ENCODE measurements at regions not wholly inside any gene's neighbourhood (a gene's known extent, or its start where the extent isn't known, plus 50 kb on each side); places are given as distances from the start of the nearest gene placed in this dataset.

DNA sequence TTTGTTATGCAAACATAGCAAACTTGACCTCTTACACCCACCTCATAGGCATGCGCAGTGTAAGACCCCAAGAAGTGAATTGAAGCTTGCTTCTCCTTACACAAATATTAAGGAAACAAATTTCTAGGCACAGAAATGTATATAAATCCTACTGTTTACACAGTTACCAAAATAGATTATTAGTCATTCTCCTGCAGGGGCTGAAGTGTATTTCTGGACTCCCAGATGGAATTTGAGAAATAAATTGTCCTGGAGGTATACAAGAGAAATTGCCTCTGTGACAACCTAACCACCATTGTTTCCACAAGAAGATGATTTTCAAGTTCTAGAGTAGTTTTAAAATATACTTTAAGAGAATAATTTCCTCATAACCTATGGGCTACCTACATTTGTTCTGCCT is 656.0 kb upstream of the MDGA2 start:
- TF ChIP-seq EP300 (IDR thresholded peaks at IDR 0.05) = no peak
- TF ChIP-seq, protein P1, sequence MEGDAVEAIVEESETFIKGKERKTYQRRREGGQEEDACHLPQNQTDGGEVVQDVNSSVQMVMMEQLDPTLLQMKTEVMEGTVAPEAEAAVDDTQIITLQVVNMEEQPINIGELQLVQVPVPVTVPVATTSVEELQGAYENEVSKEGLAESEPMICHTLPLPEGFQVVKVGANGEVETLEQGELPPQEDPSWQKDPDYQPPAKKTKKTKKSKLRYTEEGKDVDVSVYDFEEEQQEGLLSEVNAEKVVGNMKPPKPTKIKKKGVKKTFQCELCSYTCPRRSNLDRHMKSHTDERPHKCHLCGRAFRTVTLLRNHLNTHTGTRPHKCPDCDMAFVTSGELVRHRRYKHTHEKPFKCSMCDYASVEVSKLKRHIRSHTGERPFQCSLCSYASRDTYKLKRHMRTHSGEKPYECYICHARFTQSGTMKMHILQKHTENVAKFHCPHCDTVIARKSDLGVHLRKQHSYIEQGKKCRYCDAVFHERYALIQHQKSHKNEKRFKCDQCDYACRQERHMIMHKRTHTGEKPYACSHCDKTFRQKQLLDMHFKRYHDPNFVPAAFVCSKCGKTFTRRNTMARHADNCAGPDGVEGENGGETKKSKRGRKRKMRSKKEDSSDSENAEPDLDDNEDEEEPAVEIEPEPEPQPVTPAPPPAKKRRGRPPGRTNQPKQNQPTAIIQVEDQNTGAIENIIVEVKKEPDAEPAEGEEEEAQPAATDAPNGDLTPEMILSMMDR (IDR thresholded peaks at IDR 0.05) = no peak

Measured in ovary (tissue), 3 donors.